SK-N-MC (cell line): ENCODE measurements at regions not wholly inside any gene's neighbourhood (a gene's known extent, or its start where the extent isn't known, plus 50 kb on each side); places are given as distances from the start of the nearest gene placed in this dataset.

ENCODE experiments used
- EZH2 ChIP-seq: fragments of 200-600 bp; sonication (generic); IDR thresholded peaks from one replicate; pipeline ENCODE4 v1.6.1; 2017; ENCODE audit warnings: antibody characterized with exemption
- FOXP2 ChIP-seq: optimal IDR thresholded peaks from 2 replicates; pipeline ENCODE3; 2011; ENCODE audit warnings: mild to moderate bottlenecking, moderate library complexity; ENCODE audit not compliant: insufficient read depth; ENCODE audit errors: extremely low read length, control extremely low read depth
- POLR2AphosphoS5 ChIP-seq: IDR thresholded peaks from 2 replicates; pipeline ENCODE4 v1.6.1; 2012; ENCODE audit warnings: mild to moderate bottlenecking, low read depth, low read length, borderline replicate concordance

DNA sequence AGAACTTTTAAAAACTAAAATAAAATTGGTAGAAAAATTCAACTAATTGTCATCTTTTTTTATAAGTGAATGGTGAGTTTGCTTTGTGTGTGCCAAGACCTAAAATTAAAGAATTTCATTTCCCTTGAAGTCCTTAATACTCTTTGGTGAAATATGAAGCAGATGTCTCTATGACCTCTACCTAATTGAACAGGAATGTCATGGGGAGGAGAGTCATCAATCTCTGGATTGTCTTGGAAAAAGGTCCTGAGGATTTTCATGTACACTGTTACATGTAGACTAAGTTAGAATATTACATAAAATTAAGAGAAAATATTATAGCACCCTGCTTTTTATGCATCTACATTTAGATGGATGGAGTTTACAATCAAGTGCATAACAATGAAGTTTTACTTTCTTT lies 177.9 kb upstream of the LRP1B start:
- TF ChIP-seq FOXP2 (no peak), EZH2 (no peak), POLR2AphosphoS5 (no peak)
